Peyer's patch (tissue), 4 donors: ENCODE measurements at regions not wholly inside any gene's neighbourhood (a gene's known extent, or its start where the extent isn't known, plus 50 kb on each side); places are given as distances from the start of the nearest gene placed in this dataset.

ENCODE experiments used
- DNase-seq, 3 donors: peaks; one replicate each; pipeline ENCODE4 v3.0.0-alpha.2; 2017 to 2019
- H3K27ac ChIP-seq, 4 donors: fragments of 200-600 bp; sonication (generic); one replicate each; pipeline ENCODE4 v1.5.1; 2016 to 2019
- H3K27me3 ChIP-seq, 2 donors: fragments of 200-600 bp; sonication (generic); one replicate each; pipeline ENCODE4 v1.5.1; 2019
- H3K36me3 ChIP-seq, 3 donors: fragments of 200-600 bp; sonication (generic); one replicate each; pipeline ENCODE4 v1.5.1; 2016 to 2019
- H3K4me1 ChIP-seq, 4 donors: fragments of 200-600 bp; sonication (generic); one replicate each; pipeline ENCODE4 v1.5.1; 2016 to 2019
- H3K4me3 ChIP-seq, 4 donors: fragments of 200-600 bp; sonication (generic); 1 replicate in 3 of 4; 2 replicates in 1 of 4; pipeline ENCODE4 v1.5.1; 2016 to 2019; ENCODE audit warnings: mild to moderate bottlenecking in 1 of 4
- H3K9me3 ChIP-seq, 4 donors: fragments of 200-600 bp; sonication (generic); one replicate each; pipeline ENCODE4 v1.5.1; 2016 to 2019; ENCODE audit warnings: mild to moderate bottlenecking in 1 of 4
- CTCF ChIP-seq, 6 experiments: fragments of 450-650 bp in 4 of 6; fragments of 200-600 bp in 2 of 6; sonication (generic) in 1 of 6; IDR thresholded peaks; one replicate each; pipeline ENCODE4 v1.5.1; 2017 to 2019; ENCODE audit warnings: antibody characterized with exemption in 6 of 6, mild to moderate bottlenecking in 3 of 6, moderate library complexity in 1 of 6
- POLR2A ChIP-seq, 2 donors: fragments of 450-650 bp; IDR thresholded peaks; one replicate each; pipeline ENCODE4 v1.5.1; 2017; ENCODE audit warnings: antibody characterized with exemption in 2 of 2, mild to moderate bottlenecking in 2 of 2, moderate library complexity in 2 of 2

- no peaks in the 10 kb centered on the region for H3K4me1 ChIP-seq
- DNase-seq = no peak
- H3K9me3 ChIP-seq = no peaks in the 10 kb centered on the region
- no peaks in the 10 kb centered on the region for H3K27me3 ChIP-seq
- H3K27ac ChIP-seq = no peak overlapping the region
- H3K4me3 ChIP-seq = no peak overlapping the region
- TF ChIP-seq POLR2A (IDR thresholded peaks at IDR 0.05) (no peak), CTCF (IDR thresholded peaks at IDR 0.05) (peak in 1 of 6 experiments; percentile 5)
- no peaks in the 10 kb centered on the region for H3K36me3 ChIP-seq
These were observed 518.0 kb downstream of the TMA16 start for GRCh38 chr4:164012396-164013027.

- H3K4me1 ChIP-seq = no peaks in the 10 kb centered on the region
- no peaks in the 10 kb centered on the region for H3K36me3 ChIP-seq
- H3K27me3 ChIP-seq = no peaks in the 10 kb centered on the region
- peaks cover 0 to 10% (median 0%) of the 10 kb centered on the region in 4 donors for H3K9me3 ChIP-seq
- TF ChIP-seq CTCF (IDR thresholded peaks at IDR 0.05) (no peak), POLR2A (IDR thresholded peaks at IDR 0.05) (no peak)
- DNase-seq = no peak
- H3K4me3 ChIP-seq = no peak overlapping the region
- no peak overlapping the region for H3K27ac ChIP-seq
These were observed 527.5 kb downstream of the TMA16 start for GRCh38 chr4:164021947-164022346.

- Histone ChIP-seq H3K27me3 (no peaks in the 10 kb centered on the region), H3K9me3 (peaks cover 0 to 10% (median 0%) of the 10 kb centered on the region in 4 donors), H3K4me3 (no peak overlapping the region), H3K27ac (no peak overlapping the region), H3K36me3 (no peaks in the 10 kb centered on the region), H3K4me1 (no peaks in the 10 kb centered on the region)
- no peak for DNase-seq
- no peak for TF ChIP-seq POLR2A (IDR thresholded peaks at IDR 0.05)
- TF ChIP-seq CTCF (IDR thresholded peaks at IDR 0.05) = no peak
These were observed 528.7 kb downstream of the TMA16 start for GRCh38 chr4:164023214-164023613.

- TF ChIP-seq CTCF (IDR thresholded peaks at IDR 0.05) (no peak), POLR2A (IDR thresholded peaks at IDR 0.05) (no peak)
- no peak overlapping the region for H3K27ac ChIP-seq
- no peak for DNase-seq
- no peak overlapping the region for H3K4me3 ChIP-seq
- no peaks in the 10 kb centered on the region for H3K36me3 ChIP-seq
- no peaks in the 10 kb centered on the region for H3K4me1 ChIP-seq
- no peaks in the 10 kb centered on the region for H3K27me3 ChIP-seq
- H3K9me3 ChIP-seq = peaks cover 0 to 10% (median 0%) of the 10 kb centered on the region in 4 donors
These were observed 533.3 kb downstream of the TMA16 start for GRCh38 chr4:164027805-164028204.

- Histone ChIP-seq H3K9me3 (peaks cover 0 to 4% (median 0%) of the 10 kb centered on the region in 4 donors), H3K4me3 (no peak overlapping the region), H3K4me1 (no peaks in the 10 kb centered on the region), H3K36me3 (no peaks in the 10 kb centered on the region), H3K27me3 (no peaks in the 10 kb centered on the region), H3K27ac (no peak overlapping the region)
- DNase-seq = no peak
- TF ChIP-seq POLR2A (IDR thresholded peaks at IDR 0.05) (no peak), CTCF (IDR thresholded peaks at IDR 0.05) (no peak)
These were observed 545.0 kb downstream of the TMA16 start for GRCh38 chr4:164039482-164039881.
